Mesenchymal stem cell (in vitro differentiated cells and primary cell): ENCODE measurements at regions not wholly inside any gene's neighbourhood (a gene's known extent, or its start where the extent isn't known, plus 50 kb on each side); places are given as distances from the start of the nearest gene placed in this dataset.

Experiments
- DNase-seq: peaks from one replicate; pipeline ENCODE4 v3.0.0-alpha.2; 2013
- H2AFZ ChIP-seq: one replicate; pipeline ENCODE4 v1.6.1; 2013; ENCODE audit warnings: low read depth, mild to moderate bottlenecking, control low read depth, inconsistent platforms, low read length, moderate library complexity
- H2AK5ac ChIP-seq: 2 replicates; pipeline ENCODE4 v1.6.1; 2013; ENCODE audit warnings: low read length, moderate library complexity, mild to moderate bottlenecking, inconsistent platforms; ENCODE audit not compliant: severe bottlenecking
- H2BK120ac ChIP-seq: one replicate; pipeline ENCODE4 v1.6.1; 2013; ENCODE audit warnings: low read depth, mild to moderate bottlenecking, inconsistent platforms, low read length, moderate library complexity
- H2BK12ac ChIP-seq, 2 experiments: one replicate each; pipeline ENCODE4 v1.6.1; 2013; ENCODE audit warnings: inconsistent platforms in 2 of 2, low read length in 2 of 2, mild to moderate bottlenecking in 2 of 2, moderate library complexity in 2 of 2, control low read depth in 1 of 2
- H2BK15ac ChIP-seq: one replicate; pipeline ENCODE4 v1.6.1; 2013; ENCODE audit warnings: mild to moderate bottlenecking, low read depth, inconsistent platforms; ENCODE audit not compliant: poor library complexity, severe bottlenecking
- H2BK5ac ChIP-seq: 2 replicates; pipeline ENCODE4 v1.6.1; 2013; ENCODE audit warnings: low read depth, mild to moderate bottlenecking, low read length, control low read depth, inconsistent platforms; ENCODE audit not compliant: poor library complexity, severe bottlenecking
- H3K14ac ChIP-seq, 2 experiments: one replicate each; pipeline ENCODE4 v1.6.1; 2013; ENCODE audit warnings: inconsistent platforms in 2 of 2, low read length in 2 of 2, control low read depth in 1 of 2, mild to moderate bottlenecking in 1 of 2, moderate library complexity in 1 of 2
- H3K18ac ChIP-seq, 2 experiments: one replicate each; pipeline ENCODE4 v1.6.1; 2013; ENCODE audit warnings: inconsistent platforms in 2 of 2, low read length in 2 of 2, control low read depth in 1 of 2, low read depth in 1 of 2, mild to moderate bottlenecking in 1 of 2
- H3K23ac ChIP-seq, 2 experiments: one replicate each; pipeline ENCODE4 v1.6.1; 2013; ENCODE audit warnings: inconsistent platforms in 2 of 2, low read length in 2 of 2, mild to moderate bottlenecking in 2 of 2, moderate library complexity in 2 of 2, control low read depth in 1 of 2
- H3K27ac ChIP-seq: 2 replicates; pipeline ENCODE4 v1.5.1; 2013; ENCODE audit warnings: mild to moderate bottlenecking, moderate library complexity, low read length, control low read depth, inconsistent platforms; ENCODE audit not compliant: poor library complexity, severe bottlenecking
- H3K27me3 ChIP-seq, 2 experiments: 2 replicates each; pipeline versions ENCODE4 v1.6.1 to v1.7.0; 2013; ENCODE audit warnings: low read length in 2 of 2, mild to moderate bottlenecking in 2 of 2, moderate library complexity in 2 of 2, control low read depth in 1 of 2, inconsistent platforms in 1 of 2; ENCODE audit not compliant: control insufficient read depth in 1 of 2, insufficient read depth in 1 of 2
- H3K36me3 ChIP-seq, 2 experiments: 2 replicates each; pipeline versions ENCODE4 v1.6.1 to v1.7.0; 2013; ENCODE audit warnings: low read length in 2 of 2, control low read depth in 1 of 2, inconsistent platforms in 1 of 2, low read depth in 1 of 2, mild to moderate bottlenecking in 1 of 2; ENCODE audit not compliant: insufficient read depth in 2 of 2, control insufficient read depth in 1 of 2
- H3K4ac ChIP-seq, 2 experiments: one replicate each; pipeline ENCODE4 v1.6.1; 2013; ENCODE audit warnings: inconsistent platforms in 2 of 2, low read length in 2 of 2, mild to moderate bottlenecking in 2 of 2, moderate library complexity in 2 of 2, control low read depth in 1 of 2, low read depth in 1 of 2
- H3K4me1 ChIP-seq: 2 replicates; pipeline ENCODE4 v1.6.1; 2013; ENCODE audit warnings: low read depth, low read length, control low read depth; ENCODE audit not compliant: control insufficient read depth, insufficient read depth
- H3K4me2 ChIP-seq: 2 replicates; pipeline ENCODE4 v1.6.1; 2013; ENCODE audit warnings: low read length, mild to moderate bottlenecking, inconsistent platforms; ENCODE audit not compliant: poor library complexity, severe bottlenecking
- H3K4me3 ChIP-seq, 2 experiments: 2 replicates each; pipeline versions ENCODE4 v1.5.1 to v1.7.0; 2013; ENCODE audit warnings: low read length in 2 of 2, mild to moderate bottlenecking in 2 of 2, control low read depth in 1 of 2, low read depth in 1 of 2; ENCODE audit not compliant: insufficient read depth in 1 of 2
- H3K79me1 ChIP-seq: replicated peaks from 2 replicates; pipeline ENCODE4 v1.6.1; 2013; ENCODE audit warnings: mild to moderate bottlenecking, control low read depth, low read length, inconsistent platforms; ENCODE audit not compliant: poor library complexity, severe bottlenecking
- H3K9ac ChIP-seq: 2 replicates; pipeline ENCODE4 v1.7.0; 2013; ENCODE audit warnings: mild to moderate bottlenecking, low read length, moderate library complexity
- H3K9me3 ChIP-seq: 2 replicates; pipeline ENCODE4 v1.7.0; 2013; ENCODE audit warnings: mild to moderate bottlenecking, low read length; ENCODE audit not compliant: control insufficient read depth
- H4K8ac ChIP-seq: one replicate; pipeline ENCODE4 v1.6.1; 2013; ENCODE audit warnings: inconsistent platforms, mild to moderate bottlenecking, low read length, moderate library complexity
- H4K91ac ChIP-seq: one replicate; pipeline ENCODE4 v1.6.1; 2013; ENCODE audit warnings: mild to moderate bottlenecking, low read length, inconsistent platforms
- WGBS: methylation state at CpG from one replicate; pipeline ENCODE4 v1.1.7; 2013; ENCODE audit warnings: mixed read lengths; 5-methylcytosine and 5-hydroxymethylcytosine counted together

DNA sequence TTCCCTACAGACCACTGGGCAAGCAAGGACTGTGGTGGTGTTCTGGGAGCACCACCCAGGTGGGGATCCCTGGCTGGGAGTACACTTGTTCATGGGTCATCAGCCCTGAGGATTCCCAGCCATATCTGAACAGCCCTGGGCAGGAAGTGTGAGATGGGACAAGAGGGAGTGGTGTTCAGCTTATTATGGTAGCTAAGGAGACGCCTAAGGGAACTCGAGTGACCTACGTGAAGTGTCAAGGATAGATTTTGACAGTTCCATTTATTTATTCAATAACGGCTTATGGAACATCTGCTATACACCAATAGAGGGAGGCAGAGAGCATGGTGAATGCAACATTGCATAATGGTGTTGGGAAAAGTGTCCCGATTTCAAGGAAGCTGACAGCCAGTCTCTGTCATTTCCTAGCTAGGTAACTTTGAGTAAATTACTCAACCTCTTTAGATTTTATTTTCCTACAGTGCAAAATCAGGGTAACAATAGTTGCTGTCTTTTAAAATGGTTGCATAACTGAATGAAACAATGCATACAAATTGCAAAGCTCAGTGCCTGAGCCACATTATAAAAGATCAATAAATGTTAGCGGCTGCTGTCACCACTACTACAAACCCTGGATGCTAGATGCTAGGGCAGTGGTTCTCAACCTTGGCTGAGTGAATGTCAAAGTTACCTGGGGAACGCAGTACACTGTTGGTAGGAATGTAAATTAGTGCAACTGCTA, 534.1 kb downstream of the GRIN2A start:
- Histone ChIP-seq H4K8ac (no peak overlapping the region), H3K4me3 (no peak overlapping the region), H3K36me3 (no peaks in the 10 kb centered on the region)

GRCh38 chr16:9650284-9650683, 531.9 kb downstream of the GRIN2A start:
- WGBS: 55% methylated on average over 1 of the region's 1 CpG
- H3K9me3 ChIP-seq: no peaks in the 10 kb centered on the region
- H3K27ac ChIP-seq: no peak overlapping the region
- no peaks in the 10 kb centered on the region for H3K36me3 ChIP-seq
- DNase-seq: no peak
- H3K27me3 ChIP-seq: peaks cover 0 to 18% of the 10 kb centered on the region in 2 experiments
- H3K18ac ChIP-seq: no peak overlapping the region
- no peaks in the 10 kb centered on the region for H3K4me1 ChIP-seq
- H2BK120ac ChIP-seq: no peak overlapping the region
- H2BK12ac ChIP-seq: no peak overlapping the region
- no peak overlapping the region for H3K14ac ChIP-seq
- H3K4me2 ChIP-seq: no peak overlapping the region
- no peak overlapping the region for H3K9ac ChIP-seq
- no peak overlapping the region for H4K91ac ChIP-seq
- H3K4ac ChIP-seq: no peak overlapping the region
- no peak overlapping the region for H4K8ac ChIP-seq
- no peak overlapping the region for H2BK15ac ChIP-seq
- no peak overlapping the region for H3K23ac ChIP-seq
- no peaks in the 10 kb centered on the region for H3K79me1 ChIP-seq
- no peak overlapping the region for H2AFZ ChIP-seq
- H3K4me3 ChIP-seq: no peak overlapping the region
- no peak overlapping the region for H2BK5ac ChIP-seq
- H2AK5ac ChIP-seq: no peak overlapping the region

More for the DNA sequence above, 534.1 kb downstream of the GRIN2A start:
- Histone ChIP-seq H3K27me3 (peaks cover 0 to 23% of the 10 kb centered on the region in 2 experiments), H3K4ac (no peak overlapping the region), H3K4me1 (no peaks in the 10 kb centered on the region), H2BK5ac (no peak overlapping the region), H4K91ac (no peak overlapping the region), H3K14ac (no peak overlapping the region), H2AFZ (no peak overlapping the region), H3K18ac (no peak overlapping the region), H3K23ac (no peak overlapping the region), H3K27ac (no peak overlapping the region), H3K9ac (no peak overlapping the region), H3K4me2 (no peak overlapping the region), H2BK12ac (no peak overlapping the region), H2BK120ac (no peak overlapping the region), H2AK5ac (no peak overlapping the region), H2BK15ac (no peak overlapping the region), H3K9me3 (no peaks in the 10 kb centered on the region), H3K79me1 (no peaks in the 10 kb centered on the region)
- 65% methylated on average over 2 of the region's 7 CpGs for WGBS
- no peak for DNase-seq

GRCh38 chr16:9655051-9655450, 527.2 kb downstream of the GRIN2A start:
- Histone ChIP-seq H3K79me1 (no peaks in the 10 kb centered on the region), H2BK5ac (no peak overlapping the region), H3K4me2 (no peak overlapping the region), H3K18ac (no peak overlapping the region), H3K27me3 (peaks cover 0 to 20% of the 10 kb centered on the region in 2 experiments), H2BK15ac (no peak overlapping the region), H3K4ac (no peak overlapping the region), H3K4me3 (no peak overlapping the region), H3K36me3 (no peaks in the 10 kb centered on the region), H2BK120ac (no peak overlapping the region), H3K23ac (no peak overlapping the region), H4K91ac (no peak overlapping the region), H2AK5ac (no peak overlapping the region), H2BK12ac (no peak overlapping the region), H2AFZ (no peak overlapping the region), H3K14ac (no peak overlapping the region), H4K8ac (no peak overlapping the region), H3K9me3 (no peaks in the 10 kb centered on the region), H3K9ac (no peak overlapping the region), H3K4me1 (no peaks in the 10 kb centered on the region), H3K27ac (no peak overlapping the region)
- DNase-seq: no peak
- WGBS: 75% methylated on average over 5 of the region's 5 CpGs

GRCh38 chr16:9657641-9658040, 524.6 kb downstream of the GRIN2A start:
- H3K14ac ChIP-seq: no peak overlapping the region
- H2BK120ac ChIP-seq: no peak overlapping the region
- no peak overlapping the region for H3K23ac ChIP-seq
- no peaks in the 10 kb centered on the region for H3K36me3 ChIP-seq
- no peaks in the 10 kb centered on the region for H3K79me1 ChIP-seq
- no peak overlapping the region for H3K4ac ChIP-seq
- no peak overlapping the region for H3K4me3 ChIP-seq
- peaks cover 0 to 31% of the 10 kb centered on the region in 2 experiments for H3K27me3 ChIP-seq
- no peak overlapping the region for H3K18ac ChIP-seq
- H3K4me2 ChIP-seq: no peak overlapping the region
- H2BK12ac ChIP-seq: no peak overlapping the region
- no peaks in the 10 kb centered on the region for H3K9me3 ChIP-seq
- H2AK5ac ChIP-seq: no peak overlapping the region
- no peak overlapping the region for H4K8ac ChIP-seq
- 2% methylated on average over 2 of the region's 3 CpGs for WGBS
- no peak overlapping the region for H2AFZ ChIP-seq
- no peaks in the 10 kb centered on the region for H3K4me1 ChIP-seq
- no peak overlapping the region for H3K27ac ChIP-seq
- H3K9ac ChIP-seq: no peak overlapping the region
- DNase-seq: no peak
- H4K91ac ChIP-seq: no peak overlapping the region
- no peak overlapping the region for H2BK5ac ChIP-seq
- H2BK15ac ChIP-seq: no peak overlapping the region
